Right ventricle myocardium inferior (tissue), 1 donor: ENCODE measurements at regions not wholly inside any gene's neighbourhood (a gene's known extent, or its start where the extent isn't known, plus 50 kb on each side); places are given as distances from the start of the nearest gene placed in this dataset.
"Not testable (repeated sequence)": the region's sequence is repeated elsewhere in the genome, so short reads cannot be mapped to it uniquely, and the experiment has no call there.

Experiments used
- ATAC-seq: fragments of 200-7000 bp; cut with Tn5 transposase; one replicate; pipeline ENCODE4 v1.9.1; 2020; ENCODE audit warnings: mild to moderate bottlenecking, moderate library complexity
- DNase-seq: peaks from one replicate; pipeline ENCODE4 v3.0.0; 2021; ENCODE audit errors: missing footprints
- intact Hi-C: fragments of 100-400 bp; cut with DNase I; formaldehyde crosslinking; loops from one replicate; pipeline ENCODE4 v1.11.0; 2022
- donor health status: DM: no; HTN: yes; CAD: no; lungs with severe emphysema.

- intact Hi-C loops, result no loop called here
- DNase-seq, result no peak
- ATAC-seq, result no peak
Measured at GRCh38 chr4:158313566-158313965, 103.3 kb downstream of the TMEM144 start.

GRCh38 chr4:158314756-158315487, 104.6 kb downstream of the TMEM144 start:
- DNase-seq (no peak), ATAC-seq (peak; percentile 76)
- intact Hi-C loops, result no loop called here

- DNase-seq (no peak), ATAC-seq (no peak)
- intact Hi-C loops, result no loop called here
Measured at GRCh38 chr4:158315706-158316105, 105.4 kb downstream of the TMEM144 start.

GRCh38 chr4:158316264-158316663, 106.0 kb downstream of the TMEM144 start:
- intact Hi-C loops, result no loop called here
- ATAC-seq (no peak), DNase-seq (no peak)

GRCh38 chr4:158319880-158320279, 109.6 kb downstream of the TMEM144 start:
- intact Hi-C loops, result no loop called here
- ATAC-seq (no peak), DNase-seq (no peak)

GRCh38 chr4:158322109-158322508, 111.8 kb downstream of the TMEM144 start:
- DNase-seq (no peak), ATAC-seq (no peak)
- intact Hi-C loops, result no loop called here

- DNase-seq (no peak), ATAC-seq (no peak)
Measured at GRCh38 chr4:158327525-158327924, 117.2 kb downstream of the TMEM144 start.

GRCh38 chr4:158331863-158332262, 121.6 kb downstream of the TMEM144 start:
- intact Hi-C loops, result no loop called here
- no peak for ATAC-seq
- no peak for DNase-seq

More at GRCh38 chr4:158327525-158327924, 117.2 kb downstream of the TMEM144 start:
- intact Hi-C loops, result no loop called here

GRCh38 chr4:158333820-158334219, 123.5 kb downstream of the TMEM144 start:
- DNase-seq (no peak), ATAC-seq (no peak)
- intact Hi-C loops, result no loop called here

GRCh38 chr4:158341896-158342295, 131.6 kb downstream of the TMEM144 start:
- ATAC-seq (no peak), DNase-seq (no peak)
- intact Hi-C loops, result no loop called here

- intact Hi-C loops, result no loop called here
- ATAC-seq, result no peak
- DNase-seq, result no peak
Measured at GRCh38 chr4:158346576-158346975, 136.3 kb downstream of the TMEM144 start.

GRCh38 chr4:158347556-158347955, 137.3 kb downstream of the TMEM144 start:
- intact Hi-C loops, result no loop called here
- no peak for DNase-seq
- ATAC-seq, result no peak

GRCh38 chr4:158350161-158350560, 139.9 kb downstream of the TMEM144 start:
- intact Hi-C loops, result no loop called here
- DNase-seq (no peak), ATAC-seq (no peak)

- ATAC-seq (no peak), DNase-seq (no peak)
- intact Hi-C loops, result no loop called here
Measured at GRCh38 chr4:158353541-158354304, 143.4 kb downstream of the TMEM144 start.

GRCh38 chr4:158356301-158356700, 146.0 kb downstream of the TMEM144 start:
- no peak for DNase-seq
- ATAC-seq, result no peak
- intact Hi-C loops, result no loop called here

GRCh38 chr4:158367932-158368441, 153.7 kb upstream of the RXFP1 start:
- DNase-seq, intact Hi-C loops: not testable (repeated sequence)

GRCh38 chr4:158371158-158371557, 150.5 kb upstream of the RXFP1 start:
- ATAC-seq (no peak), DNase-seq (no peak)
- intact Hi-C loops, result no loop called here

More at GRCh38 chr4:158367932-158368441, 153.7 kb upstream of the RXFP1 start:
- ATAC-seq, result not testable (repeated sequence)

- intact Hi-C loops, result no loop called here
- ATAC-seq (no peak), DNase-seq (no peak)
Measured at GRCh38 chr4:158374318-158374717, 147.4 kb upstream of the RXFP1 start.

GRCh38 chr4:158376106-158376840, 145.4 kb upstream of the RXFP1 start:
- intact Hi-C loops, result no loop called here
- ATAC-seq (no peak), DNase-seq (no peak)
